ENCODE measurements at regions not wholly inside any gene's neighbourhood (a gene's known extent, or its start where the extent isn't known, plus 50 kb on each side); places are given as distances from the start of the nearest gene placed in this dataset.
A peak's percentile ranks its signal among the peaks of the same experiment; 100 is the strongest.

GRCh38 chr6:11388983-11389944 is 148.3 kb upstream of the TMEM170B start:
- no peak overlapping the region for H3K4me3 ChIP-seq
- H3K27ac ChIP-seq = peak overlapping the region; percentile 59 to 65
- H3K4me1 ChIP-seq = peaks cover 0 to 17% of the 10 kb centered on the region in 2 donors
- TF ChIP-seq CTCF (IDR thresholded peaks at IDR 0.05) = no peak
- H3K9me3 ChIP-seq = peaks cover 0 to 7% of the 10 kb centered on the region in 2 donors
- no peaks in the 10 kb centered on the region for H3K27me3 ChIP-seq
- no peak for DNase-seq (ENCODE audit: low spot score)
- no peaks in the 10 kb centered on the region for H3K36me3 ChIP-seq

- DNase-seq (ENCODE audit: low spot score) = no peak
- TF ChIP-seq CTCF (IDR thresholded peaks at IDR 0.05) = no peak
- Histone ChIP-seq H3K4me1 (peaks cover 0 to 4% of the 10 kb centered on the region in 2 donors), H3K36me3 (no peaks in the 10 kb centered on the region), H3K9me3 (peaks cover 0 to 7% of the 10 kb centered on the region in 2 donors), H3K27ac (no peak overlapping the region), H3K27me3 (no peaks in the 10 kb centered on the region), H3K4me3 (no peak overlapping the region)
Measured at GRCh38 chr6:11387707-11388430, 149.7 kb upstream of the TMEM170B start.

- H3K27me3 ChIP-seq = no peaks in the 10 kb centered on the region
- DNase-seq (ENCODE audit: low spot score) = no peak
- H3K27ac ChIP-seq = no peak overlapping the region
- H3K4me3 ChIP-seq = no peak overlapping the region
- TF ChIP-seq CTCF (IDR thresholded peaks at IDR 0.05) = no peak
- no peaks in the 10 kb centered on the region for H3K4me1 ChIP-seq
- H3K9me3 ChIP-seq = peaks cover 0 to under 1% of the 10 kb centered on the region in 2 donors
- no peaks in the 10 kb centered on the region for H3K36me3 ChIP-seq
Measured at GRCh38 chr6:11386726-11387125, 150.8 kb upstream of the TMEM170B start.

GRCh38 chr6:11386323-11386722 is 151.2 kb upstream of the TMEM170B start:
- DNase-seq (ENCODE audit: low spot score) = no peak
- Histone ChIP-seq H3K4me3 (no peak overlapping the region), H3K27ac (no peak overlapping the region), H3K4me1 (no peaks in the 10 kb centered on the region), H3K36me3 (no peaks in the 10 kb centered on the region), H3K27me3 (no peaks in the 10 kb centered on the region), H3K9me3 (no peaks in the 10 kb centered on the region)
- no peak for TF ChIP-seq CTCF (IDR thresholded peaks at IDR 0.05)

- Histone ChIP-seq H3K27ac (no peak overlapping the region), H3K4me3 (no peak overlapping the region), H3K4me1 (no peaks in the 10 kb centered on the region), H3K27me3 (no peaks in the 10 kb centered on the region), H3K9me3 (no peaks in the 10 kb centered on the region), H3K36me3 (no peaks in the 10 kb centered on the region)
- DNase-seq (ENCODE audit: low spot score) = no peak
- no peak for TF ChIP-seq CTCF (IDR thresholded peaks at IDR 0.05)
Measured at GRCh38 chr6:11384531-11385309, 152.3 kb upstream of the NEDD9 start.

All from right atrium auricular region (tissue), 2 donors.